Body of pancreas (tissue), 4 donors: ENCODE measurements at regions not wholly inside any gene's neighbourhood (a gene's known extent, or its start where the extent isn't known, plus 50 kb on each side); places are given as distances from the start of the nearest gene placed in this dataset.
"Not testable (repeated sequence)": the region's sequence is repeated elsewhere in the genome, so short reads cannot be mapped to it uniquely, and the experiment has no call there.

ENCODE experiments used
- POLR2A ChIP-seq, 3 donors: fragments of 450-650 bp; IDR thresholded peaks; one replicate each; pipeline ENCODE4 v1.6.1; 2016; ENCODE audit warnings: antibody characterized with exemption in 3 of 3, mild to moderate bottlenecking in 2 of 3
- TF ChIP-seq, protein P1 (sequence below), 7 experiments: fragments of 450-650 bp in 4 of 7; fragments of 200-600 bp in 3 of 7; sonication (generic) in 3 of 7; IDR thresholded peaks; one replicate each; pipeline ENCODE4 v1.5.1; 2016 to 2019; ENCODE audit warnings: antibody characterized with exemption in 7 of 7

DNA sequence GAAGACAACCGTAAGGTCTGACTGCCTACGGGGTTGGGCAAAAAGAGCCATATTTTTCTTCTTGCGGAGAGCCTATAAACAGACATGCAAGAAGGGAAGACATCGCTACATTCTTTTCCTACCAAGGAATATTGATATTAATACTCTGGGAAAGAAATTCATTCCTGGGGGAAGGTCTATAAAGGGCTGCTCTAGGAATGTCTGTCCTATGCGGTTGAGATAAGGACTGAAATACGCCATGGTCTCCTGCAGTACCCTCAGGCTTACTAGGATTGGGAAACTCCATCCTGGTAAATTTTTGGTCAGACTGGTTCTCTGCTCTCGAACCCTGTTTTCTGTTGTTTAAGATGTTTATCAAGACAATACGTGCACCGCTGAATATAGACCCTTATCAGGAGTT, 190.8 kb upstream of the KIT start:
- TF ChIP-seq POLR2A (IDR thresholded peaks at IDR 0.05) = not testable (repeated sequence)
- TF ChIP-seq, protein P1, sequence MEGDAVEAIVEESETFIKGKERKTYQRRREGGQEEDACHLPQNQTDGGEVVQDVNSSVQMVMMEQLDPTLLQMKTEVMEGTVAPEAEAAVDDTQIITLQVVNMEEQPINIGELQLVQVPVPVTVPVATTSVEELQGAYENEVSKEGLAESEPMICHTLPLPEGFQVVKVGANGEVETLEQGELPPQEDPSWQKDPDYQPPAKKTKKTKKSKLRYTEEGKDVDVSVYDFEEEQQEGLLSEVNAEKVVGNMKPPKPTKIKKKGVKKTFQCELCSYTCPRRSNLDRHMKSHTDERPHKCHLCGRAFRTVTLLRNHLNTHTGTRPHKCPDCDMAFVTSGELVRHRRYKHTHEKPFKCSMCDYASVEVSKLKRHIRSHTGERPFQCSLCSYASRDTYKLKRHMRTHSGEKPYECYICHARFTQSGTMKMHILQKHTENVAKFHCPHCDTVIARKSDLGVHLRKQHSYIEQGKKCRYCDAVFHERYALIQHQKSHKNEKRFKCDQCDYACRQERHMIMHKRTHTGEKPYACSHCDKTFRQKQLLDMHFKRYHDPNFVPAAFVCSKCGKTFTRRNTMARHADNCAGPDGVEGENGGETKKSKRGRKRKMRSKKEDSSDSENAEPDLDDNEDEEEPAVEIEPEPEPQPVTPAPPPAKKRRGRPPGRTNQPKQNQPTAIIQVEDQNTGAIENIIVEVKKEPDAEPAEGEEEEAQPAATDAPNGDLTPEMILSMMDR (IDR thresholded peaks at IDR 0.05) = not testable (repeated sequence)
